ENCODE measurements at regions not wholly inside any gene's neighbourhood (a gene's known extent, or its start where the extent isn't known, plus 50 kb on each side); places are given as distances from the start of the nearest gene placed in this dataset.
"Not testable (repeated sequence)": the region's sequence is repeated elsewhere in the genome, so short reads cannot be mapped to it uniquely, and the experiment has no call there.

- no peak for TF ChIP-seq CTCF (conservative IDR thresholded peaks at IDR 0.05; ENCODE audit: low read depth)
- DNase-seq (ENCODE audit: low spot score): no peak
- ChIA-PET CTCF (no interaction called here), POLR2A (ENCODE audit: low non-redundant PET) (no interaction called here)
- no peak overlapping the region for H3K27ac ChIP-seq
Observed at GRCh38 chr17:16853661-16854320, 118.1 kb downstream of the TNFRSF13B start.

DNA sequence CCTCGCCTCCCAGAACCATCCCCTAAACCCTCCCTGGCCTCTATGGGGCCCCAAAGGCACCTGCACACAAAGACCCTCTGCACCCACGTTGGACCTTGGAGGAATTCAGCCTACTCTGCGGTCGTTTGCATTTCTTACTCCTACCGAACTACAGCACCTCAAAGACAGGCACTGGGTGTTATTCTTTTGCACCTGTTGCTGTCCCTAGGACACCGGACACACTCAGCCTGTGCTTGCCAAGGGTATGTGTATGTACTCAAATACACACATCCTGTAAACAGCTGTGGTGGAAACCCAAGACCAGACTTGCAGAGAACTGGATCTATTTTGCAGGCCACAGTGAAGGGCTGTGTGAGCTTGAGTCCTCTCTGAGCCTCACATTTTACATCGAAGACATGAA lies 122.1 kb downstream of the TNFRSF13B start:
- CTCF ChIA-PET; H3K27ac ChIP-seq; DNase-seq (ENCODE audit: low spot score); POLR2A ChIA-PET (ENCODE audit: low non-redundant PET): not testable (repeated sequence)

DNA sequence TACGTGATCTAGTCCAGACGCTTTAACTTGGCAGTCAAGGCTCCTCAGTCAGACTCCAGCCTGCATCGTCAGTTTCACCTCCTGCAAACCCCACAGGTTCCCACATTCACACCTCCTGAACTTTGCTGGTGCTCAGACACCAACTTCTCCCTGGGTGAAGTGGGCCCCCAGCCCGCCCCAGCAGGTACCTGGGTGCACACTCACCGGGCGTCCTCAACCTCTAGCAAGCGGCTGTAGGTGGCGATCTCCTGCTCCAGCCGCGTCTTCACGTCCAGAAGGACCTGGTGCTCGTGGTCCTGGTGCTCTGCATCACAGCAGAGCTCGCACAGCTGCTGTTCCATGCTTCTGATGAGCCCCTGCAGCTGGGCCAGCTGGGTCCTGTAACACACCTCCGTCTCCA lies 122.9 kb downstream of the TNFRSF13B start:
- POLR2A ChIA-PET (ENCODE audit: low non-redundant PET); H3K27ac ChIP-seq; DNase-seq (ENCODE audit: low spot score); CTCF ChIA-PET: not testable (repeated sequence)

DNA sequence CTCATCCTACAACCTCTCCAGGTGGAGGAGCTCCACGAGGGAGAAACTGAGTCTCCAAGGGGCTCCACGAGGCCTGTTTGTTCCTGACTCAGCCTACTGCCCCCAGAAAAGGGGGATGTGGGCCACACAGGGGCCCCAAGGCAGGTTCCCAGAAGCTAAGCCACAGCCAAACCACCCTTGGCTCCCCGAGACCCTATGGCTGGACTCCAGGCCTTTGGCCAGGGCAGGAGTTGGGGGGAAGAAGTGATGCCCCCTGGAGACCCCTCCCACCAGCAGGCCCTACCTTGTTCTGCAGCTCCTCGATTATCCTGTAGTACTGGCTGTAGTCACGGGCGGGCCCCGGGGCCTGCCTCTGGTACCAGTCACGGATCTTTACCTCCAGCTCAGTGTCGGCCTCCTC lies 126.8 kb downstream of the TNFRSF13B start:
- DNase-seq (ENCODE audit: low spot score); POLR2A ChIA-PET (ENCODE audit: low non-redundant PET); CTCF ChIA-PET; H3K27ac ChIP-seq: not testable (repeated sequence)

DNA sequence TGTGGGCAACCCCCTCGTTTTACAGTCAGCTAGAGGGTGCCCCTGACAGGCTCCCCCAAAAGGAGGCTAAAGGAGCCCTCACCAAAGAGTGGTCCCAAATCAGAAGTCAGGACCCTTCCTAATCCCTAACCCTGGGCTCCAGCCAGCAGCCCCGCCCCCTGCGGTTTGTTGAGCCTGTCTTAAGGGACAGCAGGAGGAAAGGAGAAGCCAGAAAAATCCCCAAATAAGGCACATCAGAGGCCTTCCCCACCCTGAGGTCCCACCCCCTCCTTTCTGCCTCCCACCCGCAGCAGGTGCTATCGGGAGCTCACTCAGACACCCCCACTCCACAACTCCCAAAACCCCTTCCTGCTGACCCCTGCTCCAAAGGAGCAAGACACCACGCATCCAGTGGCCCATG lies 127.2 kb downstream of the TNFRSF13B start:
- DNase-seq (ENCODE audit: low spot score); CTCF ChIA-PET; POLR2A ChIA-PET (ENCODE audit: low non-redundant PET); H3K27ac ChIP-seq: not testable (repeated sequence)

GRCh38 chr17:16843511-16843910 lies 128.4 kb downstream of the TNFRSF13B start:
- H3K27ac ChIP-seq; POLR2A ChIA-PET (ENCODE audit: low non-redundant PET); CTCF ChIA-PET; DNase-seq (ENCODE audit: low spot score): not testable (repeated sequence)

DNA sequence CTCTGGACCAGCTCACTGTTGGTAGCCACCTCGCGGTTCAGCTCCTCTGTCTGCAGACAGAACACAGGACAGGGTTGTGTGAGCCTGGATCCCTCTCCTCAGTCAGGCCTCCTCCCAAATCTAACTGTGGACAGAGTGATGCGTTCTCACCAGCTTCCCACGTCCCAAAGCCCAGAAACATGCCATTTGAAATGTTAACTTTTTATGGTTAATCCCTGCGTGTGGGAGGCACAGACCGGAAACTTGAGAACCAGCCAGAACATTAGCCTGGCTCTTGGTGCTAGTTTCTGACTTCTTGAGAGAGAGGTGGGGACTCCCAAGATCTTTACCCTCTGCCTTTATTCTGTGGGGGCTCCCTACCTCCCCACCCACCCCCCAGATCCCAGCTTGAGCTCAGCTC lies 129.6 kb downstream of the TNFRSF13B start:
- H3K27ac ChIP-seq; POLR2A ChIA-PET (ENCODE audit: low non-redundant PET); CTCF ChIA-PET: not testable (repeated sequence)

DNA sequence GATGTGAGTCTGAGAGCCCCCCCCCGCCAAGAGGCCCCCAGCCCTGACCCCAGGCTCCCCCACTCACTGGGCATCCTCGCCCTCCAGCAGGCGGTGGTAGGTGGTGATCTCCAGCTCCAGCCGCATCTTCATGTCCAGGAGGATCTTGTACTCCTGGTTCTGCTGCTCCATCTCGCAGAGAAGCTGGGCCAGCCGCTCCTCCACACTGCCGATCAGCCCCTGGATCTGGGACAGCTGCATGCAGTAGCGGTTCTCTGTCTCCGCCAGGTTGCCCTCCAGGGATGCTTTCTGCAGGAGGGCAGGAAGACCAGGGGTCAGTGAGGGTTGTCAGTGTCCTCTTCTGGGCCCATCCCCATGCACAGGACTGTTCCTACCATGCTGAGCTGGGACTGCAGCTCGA lies 130.0 kb downstream of the TNFRSF13B start:
- CTCF ChIA-PET; H3K27ac ChIP-seq; DNase-seq (ENCODE audit: low spot score); POLR2A ChIA-PET (ENCODE audit: low non-redundant PET): not testable (repeated sequence)

More for the DNA sequence above, 129.6 kb downstream of the TNFRSF13B start:
- DNase-seq (ENCODE audit: low spot score): not testable (repeated sequence)

DNA sequence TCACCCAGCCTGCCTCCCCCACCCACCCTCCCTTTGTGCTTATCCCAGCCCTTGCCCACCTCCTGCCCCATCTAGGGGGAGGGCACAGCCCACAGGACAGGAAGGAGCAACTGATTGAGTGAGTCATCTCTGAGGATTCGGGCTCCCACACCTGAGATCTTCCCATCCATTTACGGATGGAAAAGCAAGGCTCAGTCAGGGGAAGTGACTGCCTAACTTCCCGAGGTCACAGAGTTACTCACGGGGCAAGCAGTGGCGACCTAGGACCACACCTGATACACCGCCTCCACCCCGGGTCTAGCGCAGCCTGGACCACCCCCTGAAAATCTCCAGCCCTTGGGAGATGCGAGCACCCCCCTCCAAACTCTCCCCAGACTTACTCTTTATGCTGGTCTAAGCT lies 131.7 kb downstream of the TNFRSF13B start:
- POLR2A ChIA-PET (ENCODE audit: low non-redundant PET); H3K27ac ChIP-seq; DNase-seq (ENCODE audit: low spot score); CTCF ChIA-PET: not testable (repeated sequence)

DNA sequence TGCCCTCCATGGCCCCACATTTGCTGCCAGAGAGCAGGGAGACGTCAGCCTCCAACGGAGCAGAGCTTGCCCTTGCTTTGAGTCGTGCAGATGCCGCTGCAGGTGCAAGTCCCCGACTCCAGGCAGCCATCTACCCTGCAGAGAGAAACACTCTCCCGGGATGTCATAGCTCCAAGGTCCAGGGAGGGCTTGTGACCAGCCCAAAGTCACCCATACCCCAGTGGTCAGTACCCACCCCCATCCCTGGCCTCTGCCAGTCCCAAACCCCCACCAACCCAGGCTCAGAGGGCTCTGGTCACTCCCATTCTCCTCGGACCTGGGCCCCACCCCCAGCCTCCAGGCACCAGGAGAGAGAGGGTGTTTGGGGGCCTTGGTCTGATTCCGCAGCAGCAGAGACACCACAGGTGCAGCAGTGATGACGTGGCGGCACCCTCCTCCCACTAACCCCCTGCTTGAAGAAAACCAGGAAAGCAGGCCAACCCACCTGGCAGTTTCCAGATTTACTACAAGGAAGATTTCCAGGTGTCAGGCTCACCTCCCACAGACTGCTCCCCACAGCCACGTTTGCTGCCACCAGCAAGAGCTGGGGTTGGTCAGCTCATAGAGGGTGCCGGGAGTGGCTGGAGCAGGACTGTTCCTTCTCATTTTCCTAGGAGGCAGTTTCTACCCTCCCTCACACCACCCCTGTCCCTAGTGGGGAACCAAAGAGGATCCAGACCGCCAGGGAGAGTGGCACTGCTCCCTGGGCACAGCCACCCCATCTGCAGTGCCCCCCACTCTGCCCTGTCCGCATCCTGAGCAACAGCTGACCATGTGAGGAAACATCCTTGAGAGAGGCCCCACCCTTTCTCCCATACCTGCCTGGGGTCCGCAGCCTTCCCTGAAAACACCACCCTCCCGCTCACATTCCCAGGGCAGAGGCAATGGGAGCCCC lies 132.4 kb downstream of the TNFRSF13B start:
- CTCF ChIA-PET; DNase-seq (ENCODE audit: low spot score); H3K27ac ChIP-seq; POLR2A ChIA-PET (ENCODE audit: low non-redundant PET): not testable (repeated sequence)

- POLR2A ChIA-PET (ENCODE audit: low non-redundant PET); CTCF ChIA-PET; H3K27ac ChIP-seq; DNase-seq (ENCODE audit: low spot score): not testable (repeated sequence)
Observed at GRCh38 chr17:16838795-16839194, 133.1 kb downstream of the TNFRSF13B start.

- H3K27ac ChIP-seq; POLR2A ChIA-PET (ENCODE audit: low non-redundant PET); CTCF ChIA-PET; DNase-seq (ENCODE audit: low spot score): not testable (repeated sequence)
Observed at GRCh38 chr17:16838287-16838686, 133.6 kb downstream of the TNFRSF13B start.

DNA sequence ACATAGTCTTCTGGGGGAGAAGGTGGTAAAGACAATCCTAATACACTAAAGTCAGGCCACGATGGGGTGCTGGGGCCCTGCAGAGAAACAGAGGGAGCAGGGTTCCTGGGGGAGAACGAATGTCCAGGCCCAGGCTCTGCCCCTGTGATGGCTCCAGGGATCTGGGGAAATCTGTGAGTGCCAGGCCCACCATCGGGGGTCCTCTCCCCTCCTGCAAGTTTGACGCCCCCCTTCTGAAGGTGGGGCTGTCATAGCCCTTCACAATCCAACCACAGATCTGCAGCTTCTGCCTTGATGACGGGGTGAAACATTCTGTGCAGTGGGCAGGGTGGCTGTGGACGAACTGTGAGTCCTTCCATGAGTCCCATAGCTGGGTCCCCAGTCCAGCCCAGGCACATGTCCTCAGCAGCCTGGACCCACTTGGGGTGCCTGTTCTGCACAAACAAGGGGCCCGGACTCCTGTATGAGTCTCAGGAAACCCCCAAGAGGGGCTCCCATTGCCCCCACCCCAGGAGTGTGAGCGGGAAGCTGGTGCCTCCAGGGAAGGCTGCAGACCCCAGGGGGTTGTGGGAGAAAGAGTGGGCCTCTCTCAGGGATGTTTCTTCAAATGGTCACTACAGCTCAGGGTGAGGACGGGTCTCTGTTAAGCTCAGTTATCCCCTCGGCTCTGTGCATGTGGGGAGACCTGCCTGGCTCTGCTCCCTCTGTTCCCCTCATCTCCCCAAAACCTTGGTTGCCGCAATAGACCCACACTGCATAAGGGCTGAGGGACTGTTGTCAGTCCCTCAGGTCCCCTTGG lies 134.3 kb downstream of the TNFRSF13B start:
- DNase-seq (ENCODE audit: low spot score); CTCF ChIA-PET; POLR2A ChIA-PET (ENCODE audit: low non-redundant PET); H3K27ac ChIP-seq: not testable (repeated sequence)

- H3K27ac ChIP-seq; POLR2A ChIA-PET (ENCODE audit: low non-redundant PET); DNase-seq (ENCODE audit: low spot score); CTCF ChIA-PET: not testable (repeated sequence)
Observed at GRCh38 chr17:16836315-16836915, 135.5 kb downstream of the TNFRSF13B start.

- H3K27ac ChIP-seq; POLR2A ChIA-PET (ENCODE audit: low non-redundant PET); CTCF ChIA-PET; DNase-seq (ENCODE audit: low spot score): not testable (repeated sequence)
Observed at GRCh38 chr17:16833517-16833916, 138.4 kb downstream of the TNFRSF13B start.

GRCh38 chr17:16832853-16833252 lies 139.1 kb downstream of the TNFRSF13B start:
- H3K27ac ChIP-seq; POLR2A ChIA-PET (ENCODE audit: low non-redundant PET); DNase-seq (ENCODE audit: low spot score); CTCF ChIA-PET: not testable (repeated sequence)

All from RWPE1 (cell line).